Neural cell (in vitro differentiated cells): ENCODE measurements at regions not wholly inside any gene's neighbourhood (a gene's known extent, or its start where the extent isn't known, plus 50 kb on each side); places are given as distances from the start of the nearest gene placed in this dataset.

Experiments used
- EP300 ChIP-seq: fragments of 450-650 bp; conservative IDR thresholded peaks from 2 replicates; pipeline ENCODE4 v1.6.1; 2014; ENCODE audit warnings: antibody characterized with exemption, mild to moderate bottlenecking, moderate library complexity; ENCODE audit not compliant: poor library complexity, severe bottlenecking
- MXI1 ChIP-seq: fragments of 450-650 bp; conservative IDR thresholded peaks from 2 replicates; pipeline ENCODE4 v1.6.1; 2014; ENCODE audit warnings: antibody characterized with exemption, mild to moderate bottlenecking; ENCODE audit not compliant: poor library complexity, severe bottlenecking
- RAD21 ChIP-seq: fragments of 450-650 bp; conservative IDR thresholded peaks from 2 replicates; pipeline ENCODE4 v1.6.1; 2014; ENCODE audit warnings: antibody characterized with exemption, mild to moderate bottlenecking, moderate library complexity
- TAF1 ChIP-seq: IDR thresholded peaks from 2 replicates; pipeline ENCODE4 v1.6.1; 2012; ENCODE audit warnings: low read depth
- TF ChIP-seq, protein P1 (sequence below): fragments of 450-650 bp; IDR thresholded peaks from 2 replicates; pipeline ENCODE4 v1.5.1; 2014; ENCODE audit warnings: antibody characterized with exemption, mild to moderate bottlenecking, moderate library complexity; ENCODE audit not compliant: poor library complexity, severe bottlenecking

DNA sequence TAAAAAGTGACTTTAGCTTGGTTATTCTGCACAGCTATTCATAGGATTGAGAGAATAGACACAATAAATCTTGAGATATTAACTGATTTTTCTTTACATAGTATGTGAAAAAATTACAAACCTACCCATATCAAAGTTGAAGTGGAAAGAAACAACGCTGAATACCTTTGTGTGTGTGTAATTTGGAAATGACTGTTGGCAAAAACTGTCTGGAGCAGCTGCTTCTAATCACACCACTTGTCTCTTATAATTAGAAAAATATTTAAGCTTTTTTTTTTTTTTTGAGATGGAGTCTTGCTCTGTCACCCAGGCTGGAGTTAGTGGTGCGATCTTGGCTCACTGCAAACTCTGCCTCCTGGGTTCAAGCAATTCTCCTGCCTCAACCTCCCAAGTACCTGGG lies 110.8 kb upstream of the POC5 start:
- no peak for TF ChIP-seq MXI1
- TF ChIP-seq, protein P1, sequence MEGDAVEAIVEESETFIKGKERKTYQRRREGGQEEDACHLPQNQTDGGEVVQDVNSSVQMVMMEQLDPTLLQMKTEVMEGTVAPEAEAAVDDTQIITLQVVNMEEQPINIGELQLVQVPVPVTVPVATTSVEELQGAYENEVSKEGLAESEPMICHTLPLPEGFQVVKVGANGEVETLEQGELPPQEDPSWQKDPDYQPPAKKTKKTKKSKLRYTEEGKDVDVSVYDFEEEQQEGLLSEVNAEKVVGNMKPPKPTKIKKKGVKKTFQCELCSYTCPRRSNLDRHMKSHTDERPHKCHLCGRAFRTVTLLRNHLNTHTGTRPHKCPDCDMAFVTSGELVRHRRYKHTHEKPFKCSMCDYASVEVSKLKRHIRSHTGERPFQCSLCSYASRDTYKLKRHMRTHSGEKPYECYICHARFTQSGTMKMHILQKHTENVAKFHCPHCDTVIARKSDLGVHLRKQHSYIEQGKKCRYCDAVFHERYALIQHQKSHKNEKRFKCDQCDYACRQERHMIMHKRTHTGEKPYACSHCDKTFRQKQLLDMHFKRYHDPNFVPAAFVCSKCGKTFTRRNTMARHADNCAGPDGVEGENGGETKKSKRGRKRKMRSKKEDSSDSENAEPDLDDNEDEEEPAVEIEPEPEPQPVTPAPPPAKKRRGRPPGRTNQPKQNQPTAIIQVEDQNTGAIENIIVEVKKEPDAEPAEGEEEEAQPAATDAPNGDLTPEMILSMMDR: no peak
- TF ChIP-seq EP300: no peak
- TF ChIP-seq TAF1: no peak
- TF ChIP-seq RAD21: no peak
